Spleen (tissue), 7 donors: ENCODE measurements at regions not wholly inside any gene's neighbourhood (a gene's known extent, or its start where the extent isn't known, plus 50 kb on each side); places are given as distances from the start of the nearest gene placed in this dataset.

ENCODE experiments used
- POLR2A ChIP-seq, 3 donors: fragments of 450-650 bp; IDR thresholded peaks; one replicate each; pipeline ENCODE4 v1.5.1; 2017; ENCODE audit warnings: antibody characterized with exemption in 3 of 3, mild to moderate bottlenecking in 1 of 3
- POLR2AphosphoS5 ChIP-seq, 3 donors: sonication (generic); formaldehyde crosslinking; IDR thresholded peaks; one replicate each; pipeline ENCODE4 v1.5.1; 2017; ENCODE audit warnings: antibody characterized with exemption in 3 of 3
- TF ChIP-seq, protein P1 (sequence below), 11 experiments: fragments of 200-600 bp in 7 of 11; fragments of 450-650 bp in 4 of 11; sonication (generic) in 4 of 11; IDR thresholded peaks in 8 of 11; conservative IDR thresholded peaks in 3 of 11; 1 replicate in 7 of 11; 2 replicates in 4 of 11; pipeline versions ENCODE4 v1.4.0 to v1.8.0; 2016 to 2021; ENCODE audit warnings: antibody characterized with exemption in 11 of 11, inconsistent platforms in 4 of 11, mild to moderate bottlenecking in 1 of 11
- donor health status: DM: no; HTN: no; CAD: no; lungs with moderate emphysema.
- donor health status: DM: no; HTN: no; CAD: no.
- donor health status: DM: no; HTN: no; CAD: no.

DNA sequence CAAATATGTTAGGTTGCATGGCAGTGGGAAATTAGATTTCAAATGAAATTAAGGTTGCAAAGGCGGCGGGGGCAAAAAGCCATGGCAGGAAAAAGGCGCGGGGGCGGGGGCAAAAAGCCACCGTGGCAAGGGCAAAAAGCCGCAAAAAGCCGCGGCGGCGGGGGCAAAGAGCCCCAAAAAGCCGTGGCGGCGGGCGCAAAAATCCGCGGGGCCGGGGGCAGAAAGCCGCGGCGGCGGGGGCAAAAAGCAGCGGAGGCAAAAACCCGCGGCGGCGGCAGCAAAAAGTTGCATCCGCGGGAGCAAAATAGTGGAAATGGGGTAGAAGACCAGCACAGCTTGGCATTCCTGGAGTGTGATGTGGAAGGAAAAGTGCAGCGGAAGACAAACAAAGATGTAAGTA, 417.1 kb downstream of the ANKRD30B start:
- TF ChIP-seq, protein P1, sequence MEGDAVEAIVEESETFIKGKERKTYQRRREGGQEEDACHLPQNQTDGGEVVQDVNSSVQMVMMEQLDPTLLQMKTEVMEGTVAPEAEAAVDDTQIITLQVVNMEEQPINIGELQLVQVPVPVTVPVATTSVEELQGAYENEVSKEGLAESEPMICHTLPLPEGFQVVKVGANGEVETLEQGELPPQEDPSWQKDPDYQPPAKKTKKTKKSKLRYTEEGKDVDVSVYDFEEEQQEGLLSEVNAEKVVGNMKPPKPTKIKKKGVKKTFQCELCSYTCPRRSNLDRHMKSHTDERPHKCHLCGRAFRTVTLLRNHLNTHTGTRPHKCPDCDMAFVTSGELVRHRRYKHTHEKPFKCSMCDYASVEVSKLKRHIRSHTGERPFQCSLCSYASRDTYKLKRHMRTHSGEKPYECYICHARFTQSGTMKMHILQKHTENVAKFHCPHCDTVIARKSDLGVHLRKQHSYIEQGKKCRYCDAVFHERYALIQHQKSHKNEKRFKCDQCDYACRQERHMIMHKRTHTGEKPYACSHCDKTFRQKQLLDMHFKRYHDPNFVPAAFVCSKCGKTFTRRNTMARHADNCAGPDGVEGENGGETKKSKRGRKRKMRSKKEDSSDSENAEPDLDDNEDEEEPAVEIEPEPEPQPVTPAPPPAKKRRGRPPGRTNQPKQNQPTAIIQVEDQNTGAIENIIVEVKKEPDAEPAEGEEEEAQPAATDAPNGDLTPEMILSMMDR (IDR thresholded peaks at IDR 0.05 in 8 of 11, conservative IDR thresholded peaks at IDR 0.05 in 3 of 11): no peak
- TF ChIP-seq POLR2A (IDR thresholded peaks at IDR 0.05): no peak
- no peak for TF ChIP-seq POLR2AphosphoS5 (IDR thresholded peaks at IDR 0.05)
